Neural cell (in vitro differentiated cells): ENCODE measurements at regions not wholly inside any gene's neighbourhood (a gene's known extent, or its start where the extent isn't known, plus 50 kb on each side); places are given as distances from the start of the nearest gene placed in this dataset.

Experiments used
- H2AFZ ChIP-seq: fragments of 200-600, 300-800 bp; sonication (generic), shearing (Covaris generic); 2 replicates; pipeline ENCODE4 v1.6.0; 2014; ENCODE audit warnings: low read depth, mild to moderate bottlenecking, antibody characterized with exemption, low read length, moderate library complexity
- H3F3A ChIP-seq: fragments of 200-600 bp; shearing (Covaris generic); 2 replicates; pipeline ENCODE4 v1.6.1; 2016; ENCODE audit warnings: mild to moderate bottlenecking, moderate library complexity, mixed read lengths, antibody characterized with exemption, low read length; ENCODE audit not compliant: insufficient read depth, poor library complexity, severe bottlenecking
- H3K27ac ChIP-seq: fragments of 200-600, 300-800 bp; sonication (generic), shearing (Covaris generic); 2 replicates; pipeline ENCODE4 v1.5.1; 2014; ENCODE audit warnings: mild to moderate bottlenecking, low read length, moderate library complexity
- H3K27me3 ChIP-seq: fragments of 300-800, 200-600 bp; sonication (generic), shearing (Covaris generic); 2 replicates; pipeline ENCODE4 v1.6.0; 2014; ENCODE audit warnings: mild to moderate bottlenecking, low read depth, low read length, moderate library complexity; ENCODE audit not compliant: insufficient read depth
- H3K36me3 ChIP-seq: fragments of 300-800, 200-600 bp; sonication (generic), shearing (Covaris generic); 2 replicates; pipeline ENCODE4 v1.5.1; 2014; ENCODE audit warnings: mild to moderate bottlenecking, antibody characterized with exemption, low read length, moderate library complexity; ENCODE audit not compliant: insufficient read depth
- H3K4me2 ChIP-seq: fragments of 300-800, 200-600 bp; sonication (generic), shearing (Covaris generic); 2 replicates; pipeline ENCODE4 v1.6.0; 2014; ENCODE audit warnings: mild to moderate bottlenecking, low read length
- H3K4me3 ChIP-seq: fragments of 300-800, 200-600 bp; sonication (generic), shearing (Covaris generic); 2 replicates; pipeline ENCODE4 v1.5.1; 2014; ENCODE audit warnings: mild to moderate bottlenecking, low read length, moderate library complexity
- H3K79me2 ChIP-seq: fragments of 200-600 bp; shearing (Covaris generic); replicated peaks from 2 replicates; pipeline ENCODE4 v1.6.0; 2014; ENCODE audit warnings: mild to moderate bottlenecking, low read length, moderate library complexity; ENCODE audit not compliant: insufficient read depth
- H3K9ac ChIP-seq: fragments of 300-800, 200-600 bp; sonication (generic), shearing (Covaris generic); 2 replicates; pipeline ENCODE4 v1.6.1; 2016; ENCODE audit warnings: mild to moderate bottlenecking, low read length, mixed read lengths
- H3K9me2 ChIP-seq: fragments of 200-600 bp; shearing (Covaris generic); 2 replicates; pipeline ENCODE4 v1.6.1; 2016; ENCODE audit warnings: mild to moderate bottlenecking, low read length, mixed read lengths; ENCODE audit not compliant: insufficient read depth
- H3K9me3 ChIP-seq: fragments of 200-600, 300-800 bp; sonication (generic), shearing (Covaris generic); 2 replicates; pipeline ENCODE4 v1.6.1; 2016; ENCODE audit warnings: mild to moderate bottlenecking, mixed run types, low read length, moderate library complexity, mixed read lengths
- H4K20me1 ChIP-seq: fragments of 200-600 bp; shearing (Covaris generic); 2 replicates; pipeline ENCODE4 v1.6.1; 2016; ENCODE audit warnings: mild to moderate bottlenecking, mixed run types; ENCODE audit not compliant: insufficient read depth
- CTCF ChIP-seq: fragments of 450-650 bp; IDR thresholded peaks from 2 replicates; pipeline ENCODE4 v1.5.1; 2014; ENCODE audit warnings: antibody characterized with exemption, mild to moderate bottlenecking, moderate library complexity; ENCODE audit not compliant: poor library complexity, severe bottlenecking
- EP300 ChIP-seq: fragments of 450-650 bp; conservative IDR thresholded peaks from 2 replicates; pipeline ENCODE4 v1.6.1; 2014; ENCODE audit warnings: antibody characterized with exemption, mild to moderate bottlenecking, moderate library complexity; ENCODE audit not compliant: poor library complexity, severe bottlenecking
- EZH2 ChIP-seq: fragments of 200-600, 300-800 bp; shearing (Covaris generic), sonication (generic); IDR thresholded peaks from 2 replicates; pipeline ENCODE4 v1.6.1; 2014; ENCODE audit warnings: antibody characterized with exemption, low read length, borderline replicate concordance, mild to moderate bottlenecking; ENCODE audit not compliant: insufficient read depth, poor library complexity, severe bottlenecking
- MXI1 ChIP-seq: fragments of 450-650 bp; conservative IDR thresholded peaks from 2 replicates; pipeline ENCODE4 v1.6.1; 2014; ENCODE audit warnings: antibody characterized with exemption, mild to moderate bottlenecking; ENCODE audit not compliant: poor library complexity, severe bottlenecking
- POLR2AphosphoS5 ChIP-seq: IDR thresholded peaks from 2 replicates; pipeline ENCODE4 v1.6.1; 2012
- RAD21 ChIP-seq: fragments of 450-650 bp; conservative IDR thresholded peaks from 2 replicates; pipeline ENCODE4 v1.6.1; 2014; ENCODE audit warnings: antibody characterized with exemption, mild to moderate bottlenecking, moderate library complexity
- REST ChIP-seq: IDR thresholded peaks from 2 replicates; pipeline ENCODE4 v1.6.1; 2012; ENCODE audit warnings: borderline replicate concordance
- SMC3 ChIP-seq: fragments of 450-650 bp; conservative IDR thresholded peaks from 2 replicates; pipeline ENCODE4 v1.6.1; 2014; ENCODE audit warnings: antibody characterized with exemption, mild to moderate bottlenecking, moderate library complexity; ENCODE audit not compliant: poor library complexity
- TAF1 ChIP-seq: IDR thresholded peaks from 2 replicates; pipeline ENCODE4 v1.6.1; 2012; ENCODE audit warnings: low read depth

- no peak overlapping the region for H3K9ac ChIP-seq
- TF ChIP-seq POLR2AphosphoS5 (no peak), CTCF (no peak), RAD21 (no peak), SMC3 (no peak), EZH2 (no peak), REST (no peak), EP300 (no peak)
- H3K27ac ChIP-seq = no peak overlapping the region
- H3K9me2 ChIP-seq = no peaks in the 10 kb centered on the region
- no peak overlapping the region for H3K4me3 ChIP-seq
- no peaks in the 10 kb centered on the region for H3K79me2 ChIP-seq
- no peaks in the 10 kb centered on the region for H4K20me1 ChIP-seq
- no peaks in the 10 kb centered on the region for H3K27me3 ChIP-seq
- no peak overlapping the region for H2AFZ ChIP-seq
- no peaks in the 10 kb centered on the region for H3F3A ChIP-seq
- H3K4me2 ChIP-seq = no peak overlapping the region
- no peaks in the 10 kb centered on the region for H3K9me3 ChIP-seq
- H3K36me3 ChIP-seq = no peaks in the 10 kb centered on the region
Observed at GRCh38 chr5:174971210-174971609, 246.8 kb downstream of the MSX2 start.

GRCh38 chr5:174970502-174970901, 246.1 kb downstream of the MSX2 start:
- no peaks in the 10 kb centered on the region for H3K27me3 ChIP-seq
- no peak overlapping the region for H3K4me3 ChIP-seq
- no peak overlapping the region for H3K4me2 ChIP-seq
- H2AFZ ChIP-seq = no peak overlapping the region
- no peaks in the 10 kb centered on the region for H4K20me1 ChIP-seq
- H3K9me3 ChIP-seq = no peaks in the 10 kb centered on the region
- no peaks in the 10 kb centered on the region for H3K79me2 ChIP-seq
- no peaks in the 10 kb centered on the region for H3F3A ChIP-seq
- H3K9ac ChIP-seq = no peak overlapping the region
- no peak overlapping the region for H3K27ac ChIP-seq
- no peaks in the 10 kb centered on the region for H3K9me2 ChIP-seq
- no peak for TF ChIP-seq MXI1
- TF ChIP-seq RAD21 = no peak
- TF ChIP-seq REST = no peak
- no peak for TF ChIP-seq TAF1
- TF ChIP-seq EZH2 = no peak
- no peak for TF ChIP-seq POLR2AphosphoS5
- no peaks in the 10 kb centered on the region for H3K36me3 ChIP-seq
